ENCODE measurements at regions not wholly inside any gene's neighbourhood (a gene's known extent, or its start where the extent isn't known, plus 50 kb on each side); places are given as distances from the start of the nearest gene placed in this dataset.

DNA sequence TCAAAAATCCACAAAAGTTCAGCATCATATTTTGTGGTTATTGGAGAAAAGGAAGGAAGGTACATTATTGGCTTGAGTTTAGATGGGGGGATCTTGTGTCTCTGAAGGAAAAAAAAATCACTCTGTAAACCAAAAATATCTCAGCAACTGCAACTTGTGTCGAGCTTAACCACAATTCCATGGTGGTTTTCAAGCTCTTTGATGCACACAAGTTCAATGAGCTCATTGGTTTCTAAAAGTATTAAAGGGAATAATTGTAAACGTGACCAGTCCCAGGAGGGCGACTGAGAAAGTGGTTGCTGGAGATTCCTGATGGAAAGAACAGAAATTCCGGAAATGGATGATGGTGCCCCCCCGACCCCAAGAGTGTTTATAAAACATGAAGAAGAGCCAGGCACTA lies 173.8 kb downstream of the PSAT1 start:
- in situ Hi-C loops (cut with MboI; ENCODE audit: low pct_unique_long_range_greater_than_20kb in 2 of 9, low sequenced_read_pairs in 9 of 9, unreplicated experiment in 9 of 9), result no loop called here
- peaks cover 4 to 22% of the 10 kb centered on the region in 2 donors for H3K4me1 ChIP-seq (replicated peaks in 1 of 2)
- H3K4me3 ChIP-seq, result no peak overlapping the region
- no peak overlapping the region for H3K27ac ChIP-seq
- WGBS, 10 experiments, result 0 to 94% (median 70%) methylated on average over 2 to 5 of the region's 5 CpGs; no CpG with 5 or more reads in 1 of the 10 experiments
- no peak for ATAC-seq (replicated peaks in 6 of 8)

DNA sequence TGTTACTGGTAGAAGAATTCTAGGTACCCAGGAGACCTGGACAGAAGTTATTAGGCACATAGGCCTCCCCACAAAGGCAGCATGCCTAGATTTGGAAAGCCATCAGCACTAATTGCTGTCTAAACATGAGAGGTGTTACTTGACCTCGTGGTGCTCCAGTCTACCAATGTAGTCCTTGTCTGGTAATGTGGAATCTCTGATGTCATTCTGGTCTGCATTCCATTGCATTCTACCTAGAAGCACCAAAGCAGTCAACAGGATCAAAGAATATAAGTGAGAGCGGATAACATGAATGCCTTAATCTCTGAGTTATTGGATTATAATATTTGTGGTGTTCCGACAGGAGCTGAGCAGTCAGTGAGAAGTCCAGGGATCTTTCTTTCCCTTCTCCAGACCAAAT lies 175.2 kb downstream of the PSAT1 start:
- Histone ChIP-seq H3K4me3 (no peak overlapping the region), H3K4me1 (replicated peaks in 1 of 2) (peaks cover 6 to 29% of the 10 kb centered on the region in 2 donors), H3K27ac (no peak overlapping the region)
- 67 to 90% (median 83%) methylated on average over 1 to 3 of the region's 3 CpGs; no CpG with 5 or more reads in 5 of the 10 experiments for WGBS, 10 experiments
- no peak for ATAC-seq (replicated peaks in 6 of 8)
- in situ Hi-C loops (cut with MboI; ENCODE audit: low pct_unique_long_range_greater_than_20kb in 2 of 9, low sequenced_read_pairs in 9 of 9, unreplicated experiment in 9 of 9), result no loop called here

DNA sequence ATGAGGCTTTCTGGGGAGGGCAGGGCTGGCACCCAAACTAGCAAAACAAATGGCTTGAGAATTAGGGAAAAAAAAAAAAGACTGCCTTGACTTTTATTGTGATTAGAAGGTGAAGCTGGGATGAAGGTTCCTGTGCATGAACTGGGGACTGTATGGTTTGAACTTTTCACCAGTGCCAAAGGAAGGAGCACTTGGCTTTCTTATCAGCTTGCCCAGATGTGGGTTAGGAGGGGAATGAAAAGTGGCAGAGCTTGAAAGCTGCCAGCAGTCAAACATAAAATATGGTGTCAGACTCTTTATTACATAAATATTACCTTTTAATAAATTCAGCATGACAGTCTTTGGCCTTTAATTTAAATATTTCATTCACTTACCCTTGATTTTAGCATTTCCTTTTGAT lies 182.5 kb downstream of the PSAT1 start:
- no peak for ATAC-seq (replicated peaks in 6 of 8)
- H3K4me3 ChIP-seq, result no peak overlapping the region
- in situ Hi-C loops (cut with MboI; ENCODE audit: low pct_unique_long_range_greater_than_20kb in 2 of 9, low sequenced_read_pairs in 9 of 9, unreplicated experiment in 9 of 9), result no loop called here
- H3K27ac ChIP-seq, result no peak overlapping the region
- H3K4me1 ChIP-seq (replicated peaks in 1 of 2), result peaks cover 2 to 14% of the 10 kb centered on the region in 2 donors

DNA sequence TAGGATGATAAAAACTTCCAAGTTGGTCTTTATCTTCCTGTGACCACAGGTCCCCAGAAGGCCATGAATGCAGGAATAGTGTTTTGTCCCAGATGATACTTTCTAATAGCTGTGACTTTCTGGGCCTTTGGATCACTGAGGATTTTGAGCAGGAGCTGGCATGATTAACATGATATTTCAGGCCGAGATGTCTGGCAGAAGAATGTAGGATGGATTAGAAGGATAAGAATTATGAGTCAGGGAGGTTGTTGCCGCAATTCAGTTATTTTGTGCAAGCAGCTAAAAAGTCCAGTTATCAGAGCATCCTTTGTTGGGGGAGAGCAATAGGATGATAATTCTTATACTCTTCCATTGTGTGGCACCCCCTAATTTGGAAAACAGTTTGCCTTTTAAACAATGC lies 189.7 kb downstream of the PSAT1 start:
- WGBS, 10 experiments, result 0 to 100% (median 60%) methylated on average over 1 to 2 of the region's 2 CpGs; no CpG with 5 or more reads in 1 of the 10 experiments
- Histone ChIP-seq H3K4me1 (replicated peaks in 1 of 2) (peaks cover 3 to 6% of the 10 kb centered on the region in 2 donors), H3K27ac (no peak overlapping the region), H3K4me3 (no peak overlapping the region)
- no peak for ATAC-seq (replicated peaks in 6 of 8)
- in situ Hi-C loops (cut with MboI; ENCODE audit: low pct_unique_long_range_greater_than_20kb in 2 of 9, low sequenced_read_pairs in 9 of 9, unreplicated experiment in 9 of 9), result no loop called here

DNA sequence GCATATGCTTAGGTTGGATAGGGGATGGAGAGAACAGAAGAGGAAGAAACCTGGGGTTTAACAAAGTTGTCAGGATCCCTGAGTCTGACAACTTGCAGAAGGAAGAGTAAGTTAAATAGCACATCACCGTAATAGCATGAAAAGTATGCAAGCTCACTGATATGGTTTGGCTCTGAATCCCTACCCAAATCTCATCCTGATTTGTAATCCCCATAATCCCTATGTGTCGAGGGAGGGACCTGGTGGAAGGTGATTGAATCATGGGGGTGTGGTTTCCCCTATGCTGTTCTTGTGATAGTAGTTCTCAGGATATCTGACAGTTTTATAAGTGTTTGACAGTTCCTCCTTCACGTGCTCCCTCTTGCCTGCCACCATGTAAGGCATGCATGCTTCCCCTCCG lies 193.3 kb downstream of the PSAT1 start:
- Histone ChIP-seq H3K4me3 (no peak overlapping the region), H3K27ac (no peak overlapping the region), H3K4me1 (replicated peaks in 1 of 2) (peaks cover 3 to 6% of the 10 kb centered on the region in 2 donors)
- no peak for ATAC-seq (replicated peaks in 6 of 8)
- in situ Hi-C loops (cut with MboI; ENCODE audit: low pct_unique_long_range_greater_than_20kb in 2 of 9, low sequenced_read_pairs in 9 of 9, unreplicated experiment in 9 of 9), result no loop called here
- 17 to 100% (median 89%) methylated on average over 1 to 4 of the region's 4 CpGs; no CpG with 5 or more reads in 3 of the 10 experiments for WGBS, 10 experiments

DNA sequence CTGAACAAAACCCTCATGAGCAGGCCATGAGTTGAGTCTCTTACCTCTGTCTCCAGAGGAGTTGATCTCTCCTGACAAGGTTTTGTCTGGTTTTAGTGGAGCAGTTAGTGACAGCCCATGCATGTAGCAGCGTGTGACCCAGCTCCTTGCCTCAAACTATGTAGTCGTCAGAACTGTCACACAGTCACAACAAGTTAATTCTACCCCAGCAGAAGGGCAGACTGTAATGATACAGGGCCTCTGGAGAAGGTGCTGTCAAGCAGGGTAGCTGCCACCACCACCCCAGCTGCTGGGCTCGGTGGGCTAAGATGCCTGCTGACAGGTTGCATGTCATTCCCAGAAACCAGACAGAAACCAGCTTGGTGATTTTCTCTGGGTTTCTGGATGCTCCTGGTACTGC lies 194.5 kb downstream of the PSAT1 start:
- Histone ChIP-seq H3K4me3 (no peak overlapping the region), H3K27ac (no peak overlapping the region), H3K4me1 (replicated peaks in 1 of 2) (peaks cover 3 to 6% of the 10 kb centered on the region in 2 donors)
- WGBS, 10 experiments, result 40 to 100% (median 67%) methylated on average over 1 to 3 of the region's 3 CpGs; no CpG with 5 or more reads in 5 of the 10 experiments
- in situ Hi-C loops (cut with MboI; ENCODE audit: low pct_unique_long_range_greater_than_20kb in 2 of 9, low sequenced_read_pairs in 9 of 9, unreplicated experiment in 9 of 9), result no loop called here
- no peak for ATAC-seq (replicated peaks in 6 of 8)

DNA sequence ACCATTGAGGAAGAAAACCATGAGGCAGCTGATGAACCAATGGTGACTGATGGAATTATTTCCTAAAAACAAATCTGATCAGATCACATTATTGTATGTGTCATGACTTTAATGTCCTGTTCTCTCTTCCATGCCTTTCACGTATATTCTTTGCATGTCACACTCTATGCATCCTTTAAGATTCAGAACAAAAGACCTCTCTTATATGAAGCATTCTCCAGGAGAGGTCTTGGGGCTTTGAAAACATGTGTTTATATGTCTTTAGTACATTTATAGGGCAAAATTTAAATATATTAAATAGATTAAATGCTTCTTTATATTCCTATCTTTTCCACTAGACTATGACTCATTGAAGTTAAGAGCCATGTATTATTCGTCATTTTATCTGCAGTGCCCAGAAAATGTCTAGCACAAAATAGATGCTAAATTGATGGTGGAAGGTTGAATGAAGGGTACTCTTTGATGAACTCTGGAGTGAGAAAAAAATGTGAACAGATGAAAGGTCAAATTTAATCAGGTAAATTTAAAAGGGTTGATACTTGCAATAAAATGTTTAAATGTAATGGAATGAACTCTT lies 196.3 kb downstream of the PSAT1 start:
- ATAC-seq (replicated peaks in 6 of 8), result no peak

DNA sequence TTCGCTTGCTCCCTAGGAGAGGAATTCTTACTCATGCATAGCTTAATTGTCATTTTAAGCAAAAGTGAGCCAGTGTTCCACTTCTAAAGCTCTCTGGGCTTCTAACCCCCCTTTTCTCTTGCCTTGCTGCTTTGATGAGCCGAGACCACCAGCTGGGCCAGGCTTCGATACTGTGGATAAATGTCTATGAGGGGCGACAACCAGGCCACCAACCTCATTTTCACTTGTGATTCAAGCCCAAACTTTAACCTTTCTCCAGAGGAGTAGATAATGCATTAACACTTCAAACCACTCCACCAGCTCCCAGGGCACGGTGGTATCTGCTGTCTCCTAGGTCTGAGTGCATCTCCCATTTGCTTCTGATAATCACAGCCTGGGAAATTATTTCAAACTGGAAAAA lies 205.6 kb downstream of the PSAT1 start:
- ATAC-seq (replicated peaks in 6 of 8), result no peak
- WGBS, 10 experiments, result 7 to 83% (median 32%) methylated on average over 1 to 5 of the region's 5 CpGs
- H3K4me1 ChIP-seq (replicated peaks in 1 of 2), result no peaks in the 10 kb centered on the region
- in situ Hi-C loops (cut with MboI; ENCODE audit: low pct_unique_long_range_greater_than_20kb in 2 of 9, low sequenced_read_pairs in 9 of 9, unreplicated experiment in 9 of 9), result no loop called here
- no peak overlapping the region for H3K4me3 ChIP-seq
- H3K27ac ChIP-seq, result no peak overlapping the region

More for the DNA sequence above, 196.3 kb downstream of the PSAT1 start:
- WGBS, 10 experiments, result 33 to 100% (median 80%) methylated on average over 1 to 2 of the region's 2 CpGs; no CpG with 5 or more reads in 1 of the 10 experiments
- no peak overlapping the region for H3K27ac ChIP-seq
- H3K4me1 ChIP-seq (replicated peaks in 1 of 2), result peaks cover 3% of the 10 kb centered on the region in 2 donors
- H3K4me3 ChIP-seq, result no peak overlapping the region
- in situ Hi-C loops (cut with MboI; ENCODE audit: low pct_unique_long_range_greater_than_20kb in 2 of 9, low sequenced_read_pairs in 9 of 9, unreplicated experiment in 9 of 9), result no loop called here

DNA sequence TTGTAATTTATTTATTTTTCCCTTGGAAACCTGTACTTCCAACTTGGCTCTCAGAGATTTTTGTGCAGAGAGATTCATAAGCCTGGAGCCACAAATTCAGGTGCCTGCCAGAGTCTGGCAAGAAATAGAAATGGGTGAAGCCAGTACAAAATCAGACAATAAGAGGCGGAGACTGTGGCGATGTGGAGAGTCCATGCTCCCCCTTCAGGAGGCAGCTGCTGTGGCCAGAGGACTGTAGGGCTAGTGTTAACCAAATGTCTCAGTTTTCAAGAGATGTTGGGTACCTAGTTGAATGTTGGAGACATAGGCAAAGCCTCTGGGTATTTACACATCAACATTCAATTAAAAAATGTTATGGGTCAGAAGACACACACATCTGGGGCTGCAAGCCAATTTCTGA lies 208.6 kb downstream of the PSAT1 start:
- Histone ChIP-seq H3K27ac (no peak overlapping the region), H3K4me1 (replicated peaks in 1 of 2) (no peaks in the 10 kb centered on the region), H3K4me3 (no peak overlapping the region)
- in situ Hi-C loops (cut with MboI; ENCODE audit: low pct_unique_long_range_greater_than_20kb in 2 of 9, low sequenced_read_pairs in 9 of 9, unreplicated experiment in 9 of 9), result no loop called here
- no peak for ATAC-seq (replicated peaks in 6 of 8)
- WGBS, 10 experiments, result 0 to 92% (median 71%) methylated on average over 1 to 2 of the region's 2 CpGs; no CpG with 5 or more reads in 5 of the 10 experiments

DNA sequence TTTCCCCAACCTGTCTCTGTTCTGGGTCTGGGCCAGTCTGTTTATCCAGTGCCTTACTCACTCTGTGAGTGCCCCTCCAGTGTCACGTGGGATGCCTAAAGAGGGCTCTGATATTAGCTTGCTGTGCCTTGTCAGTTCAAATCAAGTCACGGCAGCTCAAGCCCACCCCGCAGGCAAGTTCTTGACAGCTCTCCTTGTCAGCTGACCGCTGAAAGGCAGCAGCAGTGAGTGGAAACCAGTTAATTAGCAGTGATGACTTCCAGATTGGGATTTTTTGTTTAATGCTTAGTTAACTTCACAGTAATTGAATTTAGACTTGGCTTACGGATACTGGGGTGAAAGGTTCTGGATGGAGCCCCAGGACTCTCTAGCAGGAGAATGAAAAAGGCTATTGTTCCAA lies 210.1 kb downstream of the PSAT1 start:
- ATAC-seq (replicated peaks in 6 of 8), result no peak
- Histone ChIP-seq H3K4me1 (replicated peaks in 1 of 2) (no peaks in the 10 kb centered on the region), H3K4me3 (no peak overlapping the region), H3K27ac (no peak overlapping the region)
- WGBS, 10 experiments, result 0 to 100% (median 84%) methylated on average over 1 to 5 of the region's 5 CpGs; no CpG with 5 or more reads in 2 of the 10 experiments
- in situ Hi-C loops (cut with MboI; ENCODE audit: low pct_unique_long_range_greater_than_20kb in 2 of 9, low sequenced_read_pairs in 9 of 9, unreplicated experiment in 9 of 9), result no loop called here

DNA sequence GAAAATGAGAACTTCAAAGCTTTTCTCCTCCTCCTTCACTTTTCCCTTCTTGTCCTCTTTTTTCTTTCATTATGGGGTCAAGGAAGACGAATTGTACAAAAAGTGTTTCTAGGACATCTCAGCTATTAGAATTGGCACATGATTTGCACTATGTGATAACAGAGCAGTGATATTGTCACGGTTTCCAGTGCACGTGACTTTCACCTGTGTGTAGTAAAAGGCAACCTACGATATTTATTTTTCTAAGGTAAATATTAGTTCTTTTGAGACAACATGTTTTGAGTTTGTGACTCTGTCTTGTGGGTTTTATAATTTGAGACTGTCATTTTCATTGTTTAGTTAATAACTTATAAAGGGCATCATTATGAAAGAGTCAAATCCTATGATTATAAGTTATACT lies 213.1 kb downstream of the PSAT1 start:
- H3K27ac ChIP-seq, result no peak overlapping the region
- ATAC-seq (replicated peaks in 6 of 8), result no peak
- WGBS, 10 experiments, result 11 to 95% (median 82%) methylated on average over 2 to 4 of the region's 4 CpGs
- H3K4me1 ChIP-seq (replicated peaks in 1 of 2), result no peaks in the 10 kb centered on the region
- in situ Hi-C loops (cut with MboI; ENCODE audit: low pct_unique_long_range_greater_than_20kb in 2 of 9, low sequenced_read_pairs in 9 of 9, unreplicated experiment in 9 of 9), result no loop called here
- H3K4me3 ChIP-seq, result no peak overlapping the region

DNA sequence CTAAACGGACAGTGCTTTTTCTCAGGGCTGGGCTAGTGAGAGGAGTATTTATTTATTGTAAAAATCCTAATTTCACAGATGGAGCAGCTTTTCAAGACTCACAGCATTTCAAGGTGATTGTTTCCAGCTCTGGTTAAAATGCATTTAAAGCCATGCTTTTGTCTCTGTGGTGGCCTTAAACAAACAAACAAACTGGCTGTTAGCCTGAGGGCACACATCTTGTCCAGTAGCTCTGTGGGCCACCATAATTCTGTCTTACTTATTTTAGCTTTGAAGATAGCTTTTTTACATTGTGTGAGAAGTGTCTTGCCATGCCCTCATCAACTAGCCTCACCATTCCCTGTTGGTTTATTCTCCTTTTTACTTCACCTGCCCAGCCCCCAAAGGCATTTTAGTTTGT lies 218.2 kb downstream of the PSAT1 start:
- ATAC-seq (replicated peaks in 6 of 8), result no peak
- Histone ChIP-seq H3K27ac (no peak overlapping the region), H3K4me1 (replicated peaks in 1 of 2) (no peaks in the 10 kb centered on the region), H3K4me3 (no peak overlapping the region)
- in situ Hi-C loops (cut with MboI; ENCODE audit: low pct_unique_long_range_greater_than_20kb in 2 of 9, low sequenced_read_pairs in 9 of 9, unreplicated experiment in 9 of 9), result no loop called here
- WGBS, 10 experiments, result 0 to 100% (median 68%) methylated on average over 1 of the region's 1 CpG

DNA sequence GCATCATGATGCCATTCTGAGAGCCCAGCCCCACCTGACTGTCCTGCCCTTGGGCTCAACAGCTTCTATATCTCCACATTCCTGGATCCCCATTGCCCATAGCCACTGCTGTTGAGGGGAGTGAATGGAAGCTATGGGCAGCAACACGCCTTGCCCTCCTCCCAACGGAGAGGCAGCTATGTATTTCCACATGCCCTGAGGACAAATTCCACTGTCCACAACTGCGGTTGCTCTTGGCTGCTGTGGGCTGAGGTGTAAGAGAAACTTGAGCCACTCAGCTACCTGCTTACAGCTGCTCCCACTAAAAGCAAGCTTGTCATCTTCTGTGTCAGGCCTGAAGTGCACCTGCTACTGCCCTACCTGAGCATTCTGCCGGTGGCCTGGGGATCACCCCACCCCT lies 222.9 kb downstream of the PSAT1 start:
- Histone ChIP-seq H3K4me3 (no peak overlapping the region), H3K27ac (no peak overlapping the region), H3K4me1 (replicated peaks in 1 of 2) (no peaks in the 10 kb centered on the region)
- in situ Hi-C loops (cut with MboI; ENCODE audit: low pct_unique_long_range_greater_than_20kb in 2 of 9, low sequenced_read_pairs in 9 of 9, unreplicated experiment in 9 of 9), result no loop called here
- 40 to 100% (median 96%) methylated on average over 1 to 3 of the region's 4 CpGs; no CpG with 5 or more reads in 4 of the 10 experiments for WGBS, 10 experiments
- ATAC-seq (replicated peaks in 6 of 8), result no peak

DNA sequence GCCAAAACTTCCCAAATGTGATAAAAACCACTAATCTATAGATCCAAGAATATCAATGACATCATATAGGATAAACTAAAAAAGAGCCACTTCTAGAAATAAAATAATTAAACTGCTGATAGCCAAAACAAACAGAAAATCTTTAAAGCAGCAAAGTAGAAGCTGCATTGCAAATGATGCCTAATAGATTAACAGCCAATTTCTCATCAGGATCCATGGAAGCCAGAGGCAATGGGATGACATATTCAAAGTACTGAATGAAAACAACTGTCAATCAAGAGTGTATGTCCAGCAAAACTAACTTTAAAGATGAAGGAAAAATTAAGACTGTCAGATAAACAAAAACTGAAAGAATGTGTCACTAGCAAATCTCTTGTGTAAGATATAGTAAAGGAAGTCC lies 224.8 kb downstream of the PSAT1 start:
- no peaks in the 10 kb centered on the region for H3K4me1 ChIP-seq (replicated peaks in 1 of 2)
- H3K27ac ChIP-seq, result no peak overlapping the region
- no peak for ATAC-seq (replicated peaks in 6 of 8)
- in situ Hi-C loops (cut with MboI; ENCODE audit: low pct_unique_long_range_greater_than_20kb in 2 of 9, low sequenced_read_pairs in 9 of 9, unreplicated experiment in 9 of 9), result no loop called here
- no peak overlapping the region for H3K4me3 ChIP-seq
